Epithelial cell of proximal tubule (primary cell): ENCODE measurements at regions not wholly inside any gene's neighbourhood (a gene's known extent, or its start where the extent isn't known, plus 50 kb on each side); places are given as distances from the start of the nearest gene placed in this dataset.
"Not testable (repeated sequence)": the region's sequence is repeated elsewhere in the genome, so short reads cannot be mapped to it uniquely, and the experiment has no call there.

Source experiments
- DNase-seq: peaks from one replicate; pipeline ENCODE4 v3.0.0-alpha.2; 2011; ENCODE audit warnings: low read depth
- H3K4me3 ChIP-seq: 2 replicates; pipeline ENCODE4 v1.5.1; 2011; ENCODE audit warnings: low read depth, mild to moderate bottlenecking, low read length
- TF ChIP-seq, protein P1 (sequence below): conservative IDR thresholded peaks from 2 replicates; pipeline ENCODE4 v1.5.1; 2012; ENCODE audit warnings: low read depth, mild to moderate bottlenecking, low read length

GRCh38 chr5:130397132-130397531 lies 492.9 kb downstream of the CHSY3 start:
- TF ChIP-seq, protein P1, sequence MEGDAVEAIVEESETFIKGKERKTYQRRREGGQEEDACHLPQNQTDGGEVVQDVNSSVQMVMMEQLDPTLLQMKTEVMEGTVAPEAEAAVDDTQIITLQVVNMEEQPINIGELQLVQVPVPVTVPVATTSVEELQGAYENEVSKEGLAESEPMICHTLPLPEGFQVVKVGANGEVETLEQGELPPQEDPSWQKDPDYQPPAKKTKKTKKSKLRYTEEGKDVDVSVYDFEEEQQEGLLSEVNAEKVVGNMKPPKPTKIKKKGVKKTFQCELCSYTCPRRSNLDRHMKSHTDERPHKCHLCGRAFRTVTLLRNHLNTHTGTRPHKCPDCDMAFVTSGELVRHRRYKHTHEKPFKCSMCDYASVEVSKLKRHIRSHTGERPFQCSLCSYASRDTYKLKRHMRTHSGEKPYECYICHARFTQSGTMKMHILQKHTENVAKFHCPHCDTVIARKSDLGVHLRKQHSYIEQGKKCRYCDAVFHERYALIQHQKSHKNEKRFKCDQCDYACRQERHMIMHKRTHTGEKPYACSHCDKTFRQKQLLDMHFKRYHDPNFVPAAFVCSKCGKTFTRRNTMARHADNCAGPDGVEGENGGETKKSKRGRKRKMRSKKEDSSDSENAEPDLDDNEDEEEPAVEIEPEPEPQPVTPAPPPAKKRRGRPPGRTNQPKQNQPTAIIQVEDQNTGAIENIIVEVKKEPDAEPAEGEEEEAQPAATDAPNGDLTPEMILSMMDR: no peak
- DNase-seq: no peak
- H3K4me3 ChIP-seq: no peak overlapping the region

DNA sequence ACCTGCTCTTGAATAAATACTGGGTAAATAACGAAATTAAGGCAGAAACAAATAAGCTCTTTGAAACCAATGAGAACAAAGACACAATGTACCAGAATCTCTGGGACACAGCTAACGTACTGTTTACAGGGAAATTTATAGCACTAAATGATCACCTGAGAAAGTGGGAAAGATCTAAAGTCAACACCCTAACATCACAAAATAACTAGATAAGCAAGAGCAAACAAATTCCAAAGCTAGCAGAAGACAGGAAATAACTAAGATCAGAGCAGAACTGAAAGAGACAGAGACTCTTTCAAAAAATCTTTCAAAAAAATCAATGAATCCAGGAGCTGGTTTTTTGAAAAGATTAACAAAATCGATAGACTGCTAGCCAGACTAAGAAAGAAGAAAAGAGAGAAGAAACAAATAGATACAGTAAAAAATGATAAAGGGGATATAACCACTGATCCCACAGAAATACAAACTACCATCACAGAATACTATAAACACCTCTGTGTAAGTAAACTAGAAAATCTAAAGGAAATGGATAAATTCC lies 487.5 kb downstream of the CHSY3 start:
- not testable (repeated sequence) for H3K4me3 ChIP-seq, DNase-seq

- TF ChIP-seq, protein P1: no peak
- no peak overlapping the region for H3K4me3 ChIP-seq
- DNase-seq: no peak
Observed at GRCh38 chr5:130386155-130386554, 481.9 kb downstream of the CHSY3 start.

DNA sequence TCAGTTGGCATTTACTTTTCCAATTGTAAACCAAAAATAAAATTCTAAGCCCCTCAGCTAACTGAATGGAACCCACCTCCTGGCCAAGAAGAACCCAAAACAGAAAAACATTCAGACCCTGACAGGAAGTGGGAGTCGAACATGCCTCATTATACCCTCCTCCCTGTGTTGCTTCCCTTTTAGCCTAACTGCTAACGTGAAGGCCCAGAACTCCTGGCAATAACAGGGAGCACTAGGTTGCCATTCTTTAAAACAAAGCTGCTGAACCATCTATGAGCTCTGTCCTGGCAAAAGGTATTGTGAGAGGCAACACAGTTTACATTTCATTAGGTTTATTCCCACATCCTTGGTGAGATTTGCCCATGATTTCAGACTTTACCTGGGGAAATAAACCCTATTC lies 481.4 kb downstream of the CHSY3 start:
- TF ChIP-seq, protein P1: no peak
- DNase-seq: no peak

DNA sequence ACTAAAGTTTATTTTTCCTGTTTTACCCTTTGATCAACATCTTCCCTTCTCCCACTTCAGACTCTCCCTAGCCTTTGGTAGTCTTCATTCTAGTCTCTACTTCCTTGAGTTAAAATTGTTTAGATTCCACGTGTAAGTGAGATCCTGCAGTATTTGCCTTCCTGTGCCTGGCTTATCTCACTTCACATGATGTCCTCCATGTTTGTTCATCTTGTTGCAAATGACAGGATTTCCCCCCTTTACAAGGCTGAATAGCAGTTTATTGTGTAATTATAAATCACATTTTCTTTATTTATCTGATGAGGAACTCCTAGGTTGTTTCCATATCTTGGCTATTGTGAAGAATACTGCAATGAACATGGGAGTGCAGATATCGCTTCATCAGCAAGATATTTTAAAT lies 461.7 kb downstream of the CHSY3 start:
- H3K4me3 ChIP-seq: no peak overlapping the region
- TF ChIP-seq, protein P1: no peak
- DNase-seq: no peak

More for the DNA sequence above, 481.4 kb downstream of the CHSY3 start:
- no peak overlapping the region for H3K4me3 ChIP-seq

DNA sequence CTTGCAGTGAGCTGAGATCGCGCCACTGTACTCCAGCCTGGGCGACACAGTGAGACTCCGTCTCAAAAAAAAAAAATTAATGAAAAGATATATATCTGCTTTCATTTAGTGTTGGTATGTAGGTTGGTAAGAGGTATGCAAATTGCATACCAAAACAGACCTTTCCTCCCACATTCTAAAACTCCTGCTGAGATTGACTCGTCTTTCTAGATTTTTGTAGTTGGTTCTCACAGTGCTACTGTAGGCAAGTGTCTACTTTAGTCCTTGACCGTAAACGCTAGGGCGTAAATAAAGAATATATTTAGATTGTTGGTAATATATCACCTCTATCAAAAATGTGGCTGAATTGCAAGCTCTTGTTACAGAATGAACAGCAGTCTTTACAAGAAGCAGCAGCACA lies 445.9 kb downstream of the CHSY3 start:
- no peak for DNase-seq
- TF ChIP-seq, protein P1: no peak
- H3K4me3 ChIP-seq: no peak overlapping the region

- no peak overlapping the region for H3K4me3 ChIP-seq
- peak; percentile 29 for DNase-seq
- TF ChIP-seq, protein P1: no peak
Observed at GRCh38 chr5:130337179-130337888, 433.1 kb downstream of the CHSY3 start.
